NAMALWA (cell line): ENCODE measurements at regions not wholly inside any gene's neighbourhood (a gene's known extent, or its start where the extent isn't known, plus 50 kb on each side); places are given as distances from the start of the nearest gene placed in this dataset.
"Not testable (repeated sequence)": the region's sequence is repeated elsewhere in the genome, so short reads cannot be mapped to it uniquely, and the experiment has no call there.

ENCODE experiments used
- DNase-seq: peaks from one replicate; pipeline ENCODE4 v3.0.0-alpha.2; 2015; ENCODE audit warnings: low spot score

DNA sequence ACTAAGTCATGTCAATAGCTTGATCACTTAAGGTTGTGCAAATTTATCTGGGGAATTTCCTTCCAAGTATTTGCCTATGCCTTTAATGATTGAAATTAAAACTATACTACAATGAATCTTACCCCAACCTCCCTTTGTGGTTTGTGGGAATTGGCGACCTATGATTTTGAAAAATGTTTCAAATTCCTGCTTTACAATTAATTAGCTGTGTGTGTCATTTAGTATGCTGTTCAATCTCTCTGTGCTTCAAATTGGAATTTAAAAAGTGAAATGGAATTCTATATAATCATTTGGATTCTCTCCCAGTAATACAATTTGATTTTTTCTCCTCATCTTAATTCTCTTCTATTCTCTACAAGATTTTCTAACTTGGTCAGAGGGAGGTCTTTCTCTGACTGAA, 2319.5 kb downstream of the ARAP2 start:
- no peak for DNase-seq

DNA sequence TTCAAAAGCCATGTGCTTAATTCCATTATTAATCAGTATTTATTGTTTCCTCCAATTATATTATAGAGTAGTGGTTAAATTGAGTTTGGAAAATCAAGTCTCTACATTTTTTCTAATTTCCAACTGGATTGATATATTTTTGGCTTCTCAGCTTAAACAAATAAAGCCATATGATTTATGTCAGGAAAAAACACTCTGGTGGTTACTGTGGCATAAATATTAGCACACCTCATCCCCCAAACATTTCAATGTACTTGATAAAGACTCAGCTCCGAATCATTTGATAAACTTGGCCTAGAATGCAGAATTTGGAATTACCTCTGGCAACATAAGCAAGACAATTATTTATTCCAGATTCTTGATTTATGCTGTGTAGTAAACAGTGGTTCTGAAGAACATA, 2313.8 kb downstream of the ARAP2 start:
- DNase-seq: no peak

DNA sequence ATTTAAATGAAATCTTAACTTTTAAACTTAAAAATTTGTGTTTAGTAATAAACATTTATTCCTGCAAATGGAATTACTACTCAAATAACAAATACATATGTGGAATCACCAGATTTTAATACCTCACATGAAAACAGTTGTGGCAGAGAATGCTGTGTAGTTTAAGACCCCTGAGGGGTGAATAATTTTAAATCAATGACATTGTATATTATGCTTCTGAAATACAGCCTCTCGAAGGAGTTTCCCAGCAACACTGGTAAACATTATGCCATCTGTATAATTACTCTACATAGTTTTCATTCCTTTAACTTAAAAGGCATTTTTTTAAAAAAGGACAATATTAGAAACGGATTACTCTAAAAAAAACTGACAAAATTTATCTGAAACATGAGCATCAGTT, 2313.3 kb downstream of the ARAP2 start:
- DNase-seq: no peak

DNA sequence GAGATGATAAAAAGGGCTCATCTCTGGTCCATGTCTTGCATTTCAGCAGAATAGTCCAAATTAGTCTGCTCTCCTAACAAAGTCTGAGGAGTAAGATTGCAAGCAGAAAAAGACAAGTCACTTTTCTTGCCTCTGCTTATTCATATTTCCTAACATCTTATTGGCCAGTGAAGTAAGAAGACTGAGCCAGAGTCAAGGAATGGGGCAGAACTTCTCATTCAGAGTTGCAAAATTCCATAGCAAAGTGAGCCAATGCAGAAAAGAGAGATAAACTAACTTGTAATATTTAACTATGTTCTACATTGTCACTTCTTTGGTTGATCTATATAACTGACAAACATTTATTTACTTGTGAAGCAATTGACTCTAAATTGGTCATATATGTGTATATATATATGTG, 2304.0 kb downstream of the ARAP2 start:
- DNase-seq: no peak

DNA sequence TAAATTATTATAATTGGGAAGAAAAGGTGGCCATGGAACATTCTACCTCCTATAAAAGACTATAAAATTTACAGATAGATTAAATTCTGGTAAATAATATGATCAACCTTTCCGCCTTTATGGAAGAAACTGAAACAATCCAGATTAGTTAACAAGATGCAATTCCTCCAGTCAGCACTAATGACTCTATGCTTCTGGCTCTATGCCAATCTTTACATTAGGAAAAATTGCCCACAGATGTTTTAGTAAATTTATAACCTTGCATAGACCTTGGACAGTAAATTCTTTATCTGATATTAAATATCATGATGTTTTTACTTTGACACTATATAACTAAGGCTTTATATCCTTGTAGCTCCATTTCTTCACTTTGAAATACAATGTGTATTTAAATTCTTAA, 2302.5 kb downstream of the ARAP2 start:
- no peak for DNase-seq

DNA sequence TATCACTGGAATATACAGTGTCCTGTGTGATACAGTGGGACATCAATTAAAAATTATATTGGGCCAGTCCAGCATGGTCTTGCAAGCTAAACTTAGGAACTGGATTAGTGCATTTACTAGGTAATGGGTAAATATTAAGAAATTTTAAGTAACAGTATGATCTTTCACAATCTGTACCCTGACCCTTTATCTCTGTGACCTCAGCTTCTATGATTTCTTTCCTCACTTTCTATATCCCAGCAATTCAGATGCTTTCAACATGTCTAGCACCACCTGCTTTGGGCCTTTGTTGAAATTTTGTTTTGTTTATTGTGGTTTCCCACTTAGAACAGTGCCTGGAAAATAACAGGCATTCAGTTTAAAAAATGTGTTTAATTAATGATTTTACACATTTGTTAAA, 2295.4 kb downstream of the ARAP2 start:
- no peak for DNase-seq

DNA sequence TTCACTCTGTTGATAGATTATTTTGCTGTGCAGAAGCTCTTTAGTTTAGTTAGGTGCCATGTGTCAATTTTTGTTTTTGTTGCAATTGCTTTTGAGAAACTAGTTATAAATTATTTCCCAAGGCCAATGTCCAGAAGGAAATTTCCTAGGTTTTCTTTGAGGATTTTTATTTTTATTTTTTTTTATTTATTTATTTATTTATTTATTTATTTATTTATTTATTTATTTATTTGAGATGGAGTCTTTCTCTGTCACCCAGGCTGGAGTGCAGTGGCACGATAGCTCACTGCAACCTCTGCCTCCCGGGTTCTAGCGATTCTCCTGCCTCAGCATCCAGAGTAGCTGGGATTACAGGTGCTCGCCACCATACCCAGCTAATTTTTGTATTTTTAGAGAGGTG, 2290.5 kb downstream of the ARAP2 start:
- not testable (repeated sequence) for DNase-seq

DNA sequence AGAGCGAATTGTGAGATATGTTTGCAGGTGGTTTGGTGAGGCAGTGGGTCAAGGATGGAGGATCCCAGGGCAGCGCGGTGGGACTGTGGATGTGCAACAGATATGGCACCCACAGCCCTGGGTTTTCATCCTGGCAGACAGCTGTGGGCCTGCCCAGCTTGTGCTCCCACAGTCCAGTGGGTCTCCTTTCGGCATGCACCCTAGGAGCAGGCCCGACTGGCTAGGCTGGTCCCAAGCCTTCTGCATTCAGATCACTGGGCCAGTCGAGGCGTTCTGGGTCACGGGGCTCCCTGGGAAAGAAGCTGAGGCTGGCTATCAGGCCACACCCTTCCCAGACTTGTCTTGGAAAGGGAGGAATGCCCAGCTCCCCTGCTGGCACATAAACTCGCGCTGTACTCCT, 2289.6 kb downstream of the ARAP2 start:
- DNase-seq: no peak

DNA sequence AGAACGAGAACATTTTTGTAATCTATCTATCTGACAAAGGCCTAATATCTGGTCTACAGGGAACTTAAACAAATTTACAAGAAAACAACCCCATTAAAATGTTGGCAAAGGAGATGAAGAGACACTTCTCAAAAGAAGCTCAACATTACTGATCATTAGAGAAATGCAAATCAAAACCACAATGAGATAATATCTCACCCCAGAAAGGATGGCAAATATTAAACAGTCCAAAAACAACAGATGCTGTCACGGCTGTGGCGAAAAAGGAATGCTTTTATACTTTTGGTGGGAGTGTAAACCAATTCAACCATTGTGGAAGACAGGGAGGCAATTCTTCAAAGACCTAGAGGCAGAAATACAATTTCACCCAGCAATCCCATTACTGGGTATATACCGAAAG, 2284.8 kb downstream of the ARAP2 start:
- DNase-seq: no peak

DNA sequence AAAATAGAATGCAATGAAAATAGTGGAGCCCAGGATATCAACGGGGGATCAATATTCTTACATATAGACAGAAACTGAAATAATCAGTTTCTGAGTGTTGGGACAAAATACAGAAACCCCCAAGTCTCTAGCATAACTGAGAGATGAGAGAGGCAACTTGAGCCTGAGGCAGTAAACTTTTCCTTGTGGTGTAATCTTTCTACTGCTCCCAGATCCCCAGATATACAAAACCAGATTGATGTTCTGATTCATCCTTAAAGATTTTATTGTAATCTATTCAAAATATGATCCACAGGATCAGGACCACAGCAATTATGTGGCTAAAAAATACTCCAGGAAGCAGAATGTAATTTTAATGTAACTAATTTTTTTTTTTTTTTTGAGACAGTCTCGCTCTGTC, 2282.6 kb downstream of the ARAP2 start:
- DNase-seq: no peak

DNA sequence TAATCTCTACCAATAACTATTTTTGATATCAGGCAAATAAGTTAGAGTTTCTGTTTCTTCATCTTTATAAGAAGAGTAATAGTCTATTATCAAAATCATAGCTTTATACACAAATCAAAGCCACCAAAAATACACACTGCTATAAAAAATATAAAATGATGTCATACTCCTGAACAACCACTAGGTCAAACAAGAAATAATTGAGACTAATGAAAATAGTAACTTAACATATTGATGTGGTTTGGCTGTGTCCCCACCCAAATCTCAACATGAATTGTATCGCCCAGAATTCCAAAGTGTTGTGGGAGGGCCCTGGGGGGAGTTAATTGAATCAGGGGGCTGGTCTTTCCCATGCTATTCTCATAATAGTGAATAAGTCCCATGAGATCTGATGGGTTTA, 2277.5 kb downstream of the ARAP2 start:
- no peak for DNase-seq

DNA sequence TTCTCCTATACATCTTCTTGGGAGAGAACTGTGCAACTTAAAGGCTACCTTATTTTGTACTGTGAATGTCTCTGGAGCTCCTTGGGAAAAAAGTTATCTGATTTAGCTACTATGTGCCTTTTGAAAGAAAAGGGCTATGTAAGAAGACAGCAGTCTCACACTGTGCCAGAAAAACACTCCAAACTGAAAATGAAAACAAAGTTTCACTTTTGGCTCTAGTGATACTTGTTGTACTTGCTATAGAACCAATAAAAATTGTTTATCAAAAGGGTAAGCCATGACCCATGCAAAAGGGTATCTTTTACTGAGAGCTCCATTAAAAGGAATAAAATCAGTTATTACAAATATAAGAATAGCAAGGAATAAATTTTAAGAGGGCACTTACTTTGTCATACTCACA, 2270.0 kb downstream of the ARAP2 start:
- DNase-seq: no peak

DNA sequence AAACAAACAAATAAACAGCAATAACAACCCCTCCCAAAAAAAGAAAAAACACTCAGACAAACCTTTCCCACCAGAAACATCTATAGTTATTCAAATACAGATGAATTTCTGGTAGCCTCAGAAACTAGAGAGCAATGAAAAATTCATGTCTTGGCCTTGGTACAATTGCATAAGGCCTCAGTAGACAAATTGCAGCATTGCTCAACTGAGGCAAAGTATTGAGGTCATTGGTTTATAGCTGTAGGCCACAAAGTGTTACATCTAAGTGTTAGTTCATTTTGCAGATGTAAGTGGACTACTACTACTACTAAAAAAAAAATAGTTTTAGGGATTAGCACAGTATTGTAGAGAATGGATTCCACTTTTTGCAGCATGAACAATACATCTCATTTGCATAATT, 2268.3 kb downstream of the ARAP2 start:
- DNase-seq: no peak

DNA sequence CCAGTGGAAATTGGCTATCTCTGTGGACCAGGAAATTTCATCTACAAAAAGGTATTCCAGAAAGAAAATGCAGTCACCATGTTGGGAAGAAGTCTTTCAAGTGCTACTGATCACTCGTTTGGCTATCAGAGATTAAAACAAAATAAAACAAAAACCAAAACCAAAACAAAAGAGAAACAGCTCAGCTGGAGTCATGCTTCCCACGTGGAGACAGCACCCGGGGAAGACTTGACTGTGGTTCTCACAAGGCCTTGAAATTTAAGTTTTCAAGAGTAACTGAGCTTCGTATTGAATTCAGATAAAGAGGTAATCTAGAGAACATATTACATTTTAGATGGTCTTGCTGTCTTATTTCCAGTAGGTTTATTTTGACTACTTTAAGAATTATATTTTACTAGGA, 2264.5 kb downstream of the ARAP2 start:
- DNase-seq: not testable (repeated sequence)

DNA sequence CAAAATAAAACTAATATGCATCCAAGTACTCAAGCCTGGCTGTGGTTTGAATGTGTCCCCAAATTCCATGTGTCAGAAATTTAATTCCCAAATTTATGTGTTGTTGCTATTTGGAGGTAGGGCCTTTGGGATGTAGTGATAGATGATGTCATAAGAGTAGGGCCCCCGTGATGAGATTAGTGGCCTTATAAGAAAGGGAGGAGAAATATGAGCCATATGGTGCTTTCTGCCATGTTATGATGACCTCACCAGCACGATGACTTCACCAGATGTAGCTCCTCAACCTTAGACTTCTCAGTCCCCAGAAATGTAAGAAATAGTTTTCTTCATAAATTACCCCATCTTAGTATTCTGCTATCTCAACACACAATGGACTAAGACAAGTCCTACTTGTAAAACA, 2264.0 kb downstream of the ARAP2 start:
- no peak for DNase-seq

DNA sequence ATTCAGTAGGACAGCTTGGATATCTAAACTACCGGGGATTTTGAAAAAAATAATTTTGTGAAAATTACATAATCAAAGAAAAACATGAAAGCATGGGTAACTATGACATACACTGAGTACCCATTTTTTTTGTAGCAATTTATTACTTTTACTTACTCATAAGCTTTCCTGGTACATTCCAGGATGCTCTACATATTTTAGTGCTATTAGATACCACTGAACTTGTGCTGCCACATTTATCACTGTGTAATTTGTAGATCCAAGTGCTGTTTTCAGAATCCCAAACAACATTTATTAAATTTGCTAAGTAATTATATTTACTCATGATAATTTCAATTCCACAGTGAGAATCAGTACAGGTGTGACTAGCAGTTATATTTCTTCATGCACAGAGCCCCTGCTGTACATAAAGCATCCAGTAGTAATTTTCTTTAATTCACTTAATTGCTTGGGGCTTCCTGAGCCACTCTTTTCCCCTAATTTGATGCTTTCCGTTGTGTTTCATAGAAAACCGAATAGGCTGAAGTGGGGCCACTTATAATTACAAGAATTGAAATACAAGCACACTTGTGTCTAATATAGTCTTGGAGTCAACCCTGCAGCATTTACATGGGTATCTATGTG, 2254.4 kb downstream of the ARAP2 start:
- no peak for DNase-seq

DNA sequence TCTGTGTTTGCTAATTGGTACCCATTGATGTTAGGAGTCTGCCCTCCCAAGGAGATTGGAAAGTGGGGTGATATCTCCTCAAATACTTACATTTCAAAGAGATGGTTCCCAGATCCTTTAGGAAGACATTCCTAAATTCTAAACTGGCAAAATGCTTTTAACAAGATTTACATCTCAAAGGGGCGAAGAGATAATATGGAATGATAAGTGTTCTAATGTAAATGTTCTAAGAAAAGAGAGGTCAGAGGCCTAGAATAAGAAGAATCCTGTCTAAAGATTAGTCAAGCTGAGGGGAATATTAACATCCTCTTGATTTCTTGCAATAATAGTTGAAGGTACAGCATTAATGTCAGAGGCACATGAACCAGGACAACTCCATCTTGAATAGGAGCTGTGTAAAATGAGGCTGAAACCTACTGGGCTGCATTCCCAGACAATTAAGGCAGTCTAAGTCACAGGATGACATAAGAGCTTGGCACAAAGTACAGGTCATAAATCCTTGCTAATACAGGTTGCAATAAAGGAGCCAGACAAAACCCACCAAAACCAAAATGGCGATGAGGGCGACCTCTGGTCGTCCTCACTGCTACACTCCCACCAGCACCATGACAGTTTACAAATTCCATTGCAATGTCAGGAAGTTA, 2248.1 kb downstream of the ARAP2 start:
- DNase-seq: no peak

DNA sequence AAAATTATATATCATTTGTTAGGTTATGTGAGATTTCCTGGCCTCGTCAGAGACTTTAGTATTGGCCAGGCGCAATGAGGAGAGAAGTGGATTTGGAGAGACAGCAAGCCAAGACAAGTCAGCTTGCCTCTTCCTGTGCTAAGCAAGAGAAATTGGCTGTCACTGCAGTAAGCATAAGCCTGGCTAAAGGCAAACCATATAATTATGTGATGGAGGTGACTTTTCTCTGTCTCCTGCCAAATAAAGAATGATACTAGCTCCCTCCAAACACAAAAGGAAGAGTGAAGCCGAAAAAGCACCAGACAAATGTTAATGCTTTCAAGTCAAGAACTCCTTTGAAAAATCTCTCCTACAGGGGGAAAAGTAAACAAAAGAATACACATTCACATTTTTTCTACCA, 2246.0 kb downstream of the ARAP2 start:
- DNase-seq: no peak

DNA sequence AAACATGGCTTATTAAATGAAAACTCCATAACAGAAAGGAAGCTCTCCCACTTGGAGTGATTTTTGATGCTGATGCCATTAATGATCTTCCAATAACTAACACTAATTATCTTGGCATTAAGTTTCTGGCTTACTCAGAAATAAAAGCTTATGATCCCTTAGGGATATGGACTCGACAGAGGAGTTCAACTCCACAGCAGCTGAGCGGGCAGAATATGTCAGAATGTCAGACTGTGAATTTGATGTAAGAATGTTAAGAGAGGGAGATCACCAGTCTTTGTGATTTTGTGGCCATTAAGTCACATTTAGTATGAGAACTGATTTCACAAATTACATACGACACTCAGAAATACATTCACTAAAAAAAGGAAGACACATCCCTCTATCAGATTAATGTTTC, 2244.0 kb downstream of the ARAP2 start:
- DNase-seq: no peak

DNA sequence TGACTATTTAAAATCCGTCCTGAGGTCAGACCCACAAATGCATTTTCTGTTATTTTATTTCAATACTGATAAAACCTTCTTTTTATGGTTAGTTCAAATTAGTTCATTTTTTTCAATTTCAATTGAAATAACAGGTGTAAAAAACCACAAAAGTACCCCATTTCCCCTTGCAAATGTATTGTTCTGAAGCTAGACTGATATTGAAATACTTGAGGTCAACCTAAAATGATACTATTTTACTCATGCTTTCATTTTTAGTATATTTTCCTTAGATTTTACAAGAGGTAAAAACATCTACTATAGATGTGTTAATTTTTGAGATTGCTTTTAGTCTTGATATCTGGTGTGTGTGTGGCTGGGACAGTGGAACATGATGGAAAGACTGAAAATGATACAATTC, 2237.8 kb downstream of the ARAP2 start:
- DNase-seq: not testable (repeated sequence)

DNA sequence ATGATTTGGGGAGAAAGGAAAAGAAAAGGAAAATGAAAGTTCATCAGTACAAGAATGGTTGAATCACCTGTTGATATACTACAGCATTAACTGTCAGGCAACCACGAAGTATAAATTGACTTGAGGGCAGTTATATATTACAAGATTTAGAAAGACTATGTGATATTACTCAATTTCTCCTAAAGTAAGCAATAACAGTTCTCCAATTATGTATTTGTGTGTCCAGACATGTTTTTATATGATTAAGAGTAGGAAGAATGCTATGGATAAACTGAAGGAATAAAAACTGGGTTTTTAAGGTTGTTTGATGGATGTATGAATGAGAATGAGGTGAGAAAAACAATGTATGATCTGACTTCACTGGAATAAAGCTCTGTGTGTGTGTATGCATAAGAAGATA, 2234.4 kb downstream of the ARAP2 start:
- no peak for DNase-seq

DNA sequence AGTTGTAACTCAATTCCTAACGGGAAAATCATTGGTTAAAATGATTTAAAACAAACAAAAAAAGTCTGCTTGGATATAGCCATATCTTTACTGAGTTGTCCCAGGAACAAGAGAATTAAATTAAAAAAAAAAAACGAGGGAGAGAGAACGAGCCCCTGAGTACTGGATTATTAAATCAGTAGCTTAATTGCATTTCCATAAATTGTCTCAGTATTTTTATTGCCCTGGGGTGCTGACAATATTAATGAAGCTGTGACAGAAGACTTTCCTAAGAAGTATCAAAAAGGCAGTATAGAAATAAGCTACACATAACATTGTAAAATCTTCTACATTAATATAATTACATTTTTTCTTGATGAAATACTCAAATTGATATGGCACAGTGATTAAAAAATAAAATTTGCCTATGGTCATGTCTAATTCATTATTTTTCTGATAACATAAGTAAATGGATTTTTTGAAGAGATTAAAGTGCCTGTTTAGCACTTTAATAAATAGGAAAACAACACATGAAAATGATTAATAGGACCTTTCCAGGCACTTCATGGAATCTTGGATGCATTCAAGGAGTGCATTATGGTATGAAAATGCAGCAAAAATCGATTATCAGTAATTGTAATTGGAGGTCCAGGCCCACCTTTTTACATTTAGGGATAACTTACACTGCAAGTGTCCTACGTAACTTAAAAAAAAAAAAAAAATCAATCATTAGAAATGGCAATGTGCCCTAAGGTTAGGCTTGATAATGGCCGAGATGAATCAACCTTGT, 2233.4 kb downstream of the ARAP2 start:
- DNase-seq: no peak

DNA sequence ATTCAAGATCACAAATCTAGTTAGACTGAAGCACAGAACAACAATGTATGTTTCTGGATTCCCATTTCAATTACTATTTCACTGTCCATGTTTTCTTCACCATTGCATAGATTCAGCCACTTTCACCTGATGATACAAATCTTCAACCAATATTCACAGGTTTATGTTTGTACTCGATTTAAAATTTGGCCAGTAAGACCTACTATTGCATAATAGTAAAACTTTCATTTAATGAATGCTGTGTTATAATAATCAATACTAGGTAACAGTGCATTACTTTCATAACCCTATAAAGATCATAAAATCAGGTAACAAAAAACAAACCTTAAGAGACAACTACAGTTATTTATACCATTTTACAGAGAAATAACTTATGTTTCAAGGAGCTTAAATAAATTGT, 2209.1 kb downstream of the ARAP2 start:
- no peak for DNase-seq

DNA sequence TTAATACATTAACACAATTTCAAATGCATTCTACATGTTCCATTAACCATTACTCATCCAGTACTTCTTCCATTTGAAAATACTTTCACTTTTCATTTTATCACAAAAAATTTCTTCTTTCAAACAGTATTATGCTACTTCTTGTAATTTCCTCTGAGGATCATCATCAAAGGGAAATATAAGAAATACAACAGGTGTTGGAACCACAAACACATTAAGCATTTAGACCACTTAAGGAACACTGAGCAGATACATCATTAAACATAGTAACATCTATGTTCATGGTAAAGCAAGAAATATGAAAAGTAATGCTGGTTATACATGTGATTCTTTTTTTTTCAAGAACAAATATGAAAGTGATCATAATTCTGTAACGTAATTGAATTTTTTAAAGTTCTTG, 2207.0 kb downstream of the ARAP2 start:
- no peak for DNase-seq
